ENCODE measurements at regions not wholly inside any gene's neighbourhood (a gene's known extent, or its start where the extent isn't known, plus 50 kb on each side); places are given as distances from the start of the nearest gene placed in this dataset.

DNA sequence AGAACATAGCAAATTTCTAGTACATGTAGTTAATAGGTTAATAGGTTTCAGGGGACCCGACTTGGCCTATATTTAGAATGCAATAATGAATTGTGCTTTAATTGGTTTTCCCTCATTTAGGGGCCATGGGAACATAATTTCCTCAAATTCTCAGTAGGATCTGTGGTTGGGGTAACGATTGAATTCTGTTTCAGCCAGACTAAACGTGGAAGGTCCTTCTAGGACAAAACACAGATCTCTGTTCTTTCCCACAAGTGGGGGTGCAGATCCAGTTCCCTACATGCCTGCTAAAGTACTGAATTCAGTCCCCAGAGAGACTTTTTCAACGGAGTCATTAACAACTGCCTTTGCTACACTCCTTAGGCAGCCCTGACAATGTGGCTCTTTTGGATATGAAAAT is 50.7 kb upstream of the AGBL1 start:
- TF ChIP-seq, protein P1, sequence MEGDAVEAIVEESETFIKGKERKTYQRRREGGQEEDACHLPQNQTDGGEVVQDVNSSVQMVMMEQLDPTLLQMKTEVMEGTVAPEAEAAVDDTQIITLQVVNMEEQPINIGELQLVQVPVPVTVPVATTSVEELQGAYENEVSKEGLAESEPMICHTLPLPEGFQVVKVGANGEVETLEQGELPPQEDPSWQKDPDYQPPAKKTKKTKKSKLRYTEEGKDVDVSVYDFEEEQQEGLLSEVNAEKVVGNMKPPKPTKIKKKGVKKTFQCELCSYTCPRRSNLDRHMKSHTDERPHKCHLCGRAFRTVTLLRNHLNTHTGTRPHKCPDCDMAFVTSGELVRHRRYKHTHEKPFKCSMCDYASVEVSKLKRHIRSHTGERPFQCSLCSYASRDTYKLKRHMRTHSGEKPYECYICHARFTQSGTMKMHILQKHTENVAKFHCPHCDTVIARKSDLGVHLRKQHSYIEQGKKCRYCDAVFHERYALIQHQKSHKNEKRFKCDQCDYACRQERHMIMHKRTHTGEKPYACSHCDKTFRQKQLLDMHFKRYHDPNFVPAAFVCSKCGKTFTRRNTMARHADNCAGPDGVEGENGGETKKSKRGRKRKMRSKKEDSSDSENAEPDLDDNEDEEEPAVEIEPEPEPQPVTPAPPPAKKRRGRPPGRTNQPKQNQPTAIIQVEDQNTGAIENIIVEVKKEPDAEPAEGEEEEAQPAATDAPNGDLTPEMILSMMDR (conservative IDR thresholded peaks at IDR 0.05 in 1 of 2, IDR thresholded peaks at IDR 0.05 in 1 of 2; ENCODE audit: low read depth in 1 of 2, low read length in 2 of 2), result no peak
- no peak for TF ChIP-seq EZH2 (IDR thresholded peaks at IDR 0.05; ENCODE audit: low read length, missing control alignments)
